Esophagus (tissue), 2 donors: ENCODE measurements at regions not wholly inside any gene's neighbourhood (a gene's known extent, or its start where the extent isn't known, plus 50 kb on each side); places are given as distances from the start of the nearest gene placed in this dataset.

Experiments
- H3K27ac ChIP-seq, 2 donors: one replicate each; pipeline ENCODE4 v1.5.1; 2013; ENCODE audit warnings: low read depth in 2 of 2, mild to moderate bottlenecking in 2 of 2, inconsistent platforms in 1 of 2, low read length in 1 of 2, moderate library complexity in 1 of 2
- H3K27me3 ChIP-seq, 2 donors: one replicate each; pipeline ENCODE4 v1.6.1; 2013; ENCODE audit warnings: low read length in 2 of 2, control low read depth in 1 of 2, mild to moderate bottlenecking in 1 of 2; ENCODE audit not compliant: insufficient read depth in 2 of 2, control insufficient read depth in 1 of 2
- H3K36me3 ChIP-seq, 2 donors: one replicate each; pipeline ENCODE4 v1.6.1; 2013; ENCODE audit warnings: low read length in 1 of 2; ENCODE audit not compliant: control insufficient read depth in 2 of 2, insufficient read depth in 2 of 2
- H3K4me1 ChIP-seq, 2 donors: one replicate each; pipeline ENCODE4 v1.6.1; 2013; ENCODE audit warnings: low read length in 1 of 2; ENCODE audit not compliant: control insufficient read depth in 2 of 2, insufficient read depth in 2 of 2
- H3K4me3 ChIP-seq, 2 donors: one replicate each; pipeline ENCODE4 v1.5.1; 2013; ENCODE audit warnings: low read length in 2 of 2, mild to moderate bottlenecking in 2 of 2, low read depth in 1 of 2, moderate library complexity in 1 of 2
- H3K9me3 ChIP-seq, 2 donors: one replicate each; pipeline ENCODE4 v1.6.1; 2013; ENCODE audit warnings: mild to moderate bottlenecking in 2 of 2, low read depth in 1 of 2, low read length in 1 of 2, moderate library complexity in 1 of 2; ENCODE audit not compliant: control insufficient read depth in 2 of 2, insufficient read depth in 1 of 2
- WGBS, 2 donors: extraction: QIAGEN DNeasy Blood & Tissue Kit; methylation state at CpG; one replicate each; pipeline ENCODE4 v1.1.7; 2013; 5-methylcytosine and 5-hydroxymethylcytosine counted together
- donor health status: healthy with polysubstance abuse.
- donor health status: Bipolar disorder and iron deficiency.

- H3K4me1 ChIP-seq, result no peaks in the 10 kb centered on the region
- 83 to 84% methylated on average over 2 of the region's 2 CpGs for WGBS, 2 donors
- no peaks in the 10 kb centered on the region for H3K9me3 ChIP-seq
- H3K36me3 ChIP-seq, result no peaks in the 10 kb centered on the region
- H3K4me3 ChIP-seq, result no peak overlapping the region
- H3K27ac ChIP-seq, result no peak overlapping the region
- H3K27me3 ChIP-seq, result no peaks in the 10 kb centered on the region
Measured at GRCh38 chr13:82672248-82672647, 1210.0 kb downstream of the SLITRK1 start.

GRCh38 chr13:82664183-82664582, 1218.1 kb downstream of the SLITRK1 start:
- Histone ChIP-seq H3K4me1 (no peaks in the 10 kb centered on the region), H3K27ac (no peak overlapping the region), H3K36me3 (no peaks in the 10 kb centered on the region), H3K27me3 (no peaks in the 10 kb centered on the region), H3K9me3 (no peaks in the 10 kb centered on the region), H3K4me3 (no peak overlapping the region)
- WGBS, 2 donors, result 76 to 77% methylated on average over 1 of the region's 1 CpG

- WGBS, 2 donors, result 84 to 90% methylated on average over 4 of the region's 4 CpGs
- H3K9me3 ChIP-seq, result no peaks in the 10 kb centered on the region
- H3K4me1 ChIP-seq, result no peaks in the 10 kb centered on the region
- H3K4me3 ChIP-seq, result no peak overlapping the region
- no peaks in the 10 kb centered on the region for H3K36me3 ChIP-seq
- H3K27me3 ChIP-seq, result no peaks in the 10 kb centered on the region
- no peak overlapping the region for H3K27ac ChIP-seq
Measured at GRCh38 chr13:82661126-82661525, 1221.1 kb downstream of the SLITRK1 start.

- WGBS, 2 donors, result 55 to 56% methylated on average over 1 of the region's 1 CpG
- H3K4me1 ChIP-seq, result no peaks in the 10 kb centered on the region
- no peak overlapping the region for H3K27ac ChIP-seq
- no peaks in the 10 kb centered on the region for H3K9me3 ChIP-seq
- no peaks in the 10 kb centered on the region for H3K36me3 ChIP-seq
- H3K27me3 ChIP-seq, result no peaks in the 10 kb centered on the region
- no peak overlapping the region for H3K4me3 ChIP-seq
Measured at GRCh38 chr13:82658811-82659210, 1223.5 kb downstream of the SLITRK1 start.

- no peaks in the 10 kb centered on the region for H3K9me3 ChIP-seq
- H3K4me1 ChIP-seq, result no peaks in the 10 kb centered on the region
- no peak overlapping the region for H3K27ac ChIP-seq
- no peaks in the 10 kb centered on the region for H3K36me3 ChIP-seq
- no peak overlapping the region for H3K4me3 ChIP-seq
- 85 to 92% methylated on average over 3 of the region's 3 CpGs for whole genome bisulfite sequencing, 2 donors
- H3K27me3 ChIP-seq, result no peaks in the 10 kb centered on the region
Measured at GRCh38 chr13:82657471-82657870, 1224.8 kb downstream of the SLITRK1 start.

GRCh38 chr13:82654861-82655855, 1227.1 kb downstream of the SLITRK1 start:
- Histone ChIP-seq H3K4me3 (no peak overlapping the region), H3K27me3 (no peaks in the 10 kb centered on the region), H3K9me3 (no peaks in the 10 kb centered on the region), H3K27ac (no peak overlapping the region), H3K4me1 (no peaks in the 10 kb centered on the region), H3K36me3 (no peaks in the 10 kb centered on the region)
- WGBS, 2 donors, result 81 to 82% methylated on average over 16 of the region's 16 CpGs

- WGBS, 2 donors, result 60 to 79% methylated on average over 1 of the region's 1 CpG
- Histone ChIP-seq H3K4me1 (no peaks in the 10 kb centered on the region), H3K27ac (no peak overlapping the region), H3K36me3 (no peaks in the 10 kb centered on the region), H3K27me3 (no peaks in the 10 kb centered on the region), H3K4me3 (no peak overlapping the region), H3K9me3 (no peaks in the 10 kb centered on the region)
Measured at GRCh38 chr13:82654143-82654542, 1228.1 kb downstream of the SLITRK1 start.

- H3K9me3 ChIP-seq, result peaks cover 0 to 3% of the 10 kb centered on the region in 2 donors
- WGBS, 2 donors, result 82 to 83% methylated on average over 1 of the region's 1 CpG
- no peaks in the 10 kb centered on the region for H3K27me3 ChIP-seq
- no peaks in the 10 kb centered on the region for H3K4me1 ChIP-seq
- no peak overlapping the region for H3K27ac ChIP-seq
- H3K4me3 ChIP-seq, result no peak overlapping the region
- no peaks in the 10 kb centered on the region for H3K36me3 ChIP-seq
Measured at GRCh38 chr13:82647540-82647939, 1234.7 kb downstream of the SLITRK1 start.

- Histone ChIP-seq H3K4me3 (no peak overlapping the region), H3K27ac (no peak overlapping the region), H3K4me1 (no peaks in the 10 kb centered on the region), H3K36me3 (no peaks in the 10 kb centered on the region), H3K9me3 (peaks cover 0 to 3% of the 10 kb centered on the region in 2 donors), H3K27me3 (no peaks in the 10 kb centered on the region)
- WGBS, 2 donors, result 35 to 74% methylated on average over 1 of the region's 1 CpG
Measured at GRCh38 chr13:82636119-82636518, 1246.2 kb downstream of the SLITRK1 start.

- Histone ChIP-seq H3K4me1 (no peaks in the 10 kb centered on the region), H3K36me3 (no peaks in the 10 kb centered on the region), H3K4me3 (no peak overlapping the region), H3K27ac (no peak overlapping the region), H3K9me3 (peaks cover 0 to 3% of the 10 kb centered on the region in 2 donors), H3K27me3 (no peaks in the 10 kb centered on the region)
- 72 to 81% methylated on average over 2 of the region's 2 CpGs for WGBS, 2 donors
Measured at GRCh38 chr13:82634946-82635345, 1247.3 kb downstream of the SLITRK1 start.
